IMR-90 (cell line): ENCODE measurements at regions not wholly inside any gene's neighbourhood (a gene's known extent, or its start where the extent isn't known, plus 50 kb on each side); places are given as distances from the start of the nearest gene placed in this dataset.

Source experiments
- ATAC-seq: fragments of 200-7000 bp; cut with Tn5 transposase; 2 replicates; pipeline ENCODE4 v1.9.1; 2020; ENCODE audit warnings: low read depth, mild to moderate bottlenecking, moderate library complexity
- BruUV-seq: library from RNA; stranded (reverse); fragments of 400-500 nt; replicated peaks from 2 replicates; lab custom pipeline; 2021; lab: Mats Ljungman, UMichigan
- CTCF ChIA-PET: fragments of 300-600 bp; formaldehyde crosslinking; extraction: SDS; loops from one replicate; lab custom pipeline; 2021; ENCODE audit warnings: antibody characterized with exemption; lab: Yijun Ruan, JAX
- POLR2A ChIA-PET: fragments of 300-600 bp; sonication (Branson Sonifier 250); formaldehyde crosslinking; loops from one replicate; lab custom pipeline; 2022; ENCODE audit warnings: antibody characterized with exemption; ENCODE audit not compliant: unreplicated experiment; lab: Charles Lee
- DNase-seq: peaks from one replicate; pipeline ENCODE4 v3.0.0; 2013
- H2AFZ ChIP-seq: replicated peaks from 2 replicates; pipeline ENCODE3; 2013; ENCODE audit warnings: low read length, mild to moderate bottlenecking; ENCODE audit not compliant: poor library complexity
- H2AK5ac ChIP-seq: 2 replicates; pipeline ENCODE4 v1.6.1; 2013; ENCODE audit warnings: low read depth, low read length, inconsistent platforms
- H2AK9ac ChIP-seq: replicated peaks from 2 replicates; pipeline ENCODE3; 2013; ENCODE audit warnings: mild to moderate bottlenecking, low read depth, low read length, moderate library complexity; ENCODE audit not compliant: poor library complexity
- H2BK120ac ChIP-seq: 2 replicates; pipeline ENCODE4 v1.6.1; 2013; ENCODE audit warnings: low read depth, low read length, inconsistent platforms
- H2BK15ac ChIP-seq: 3 replicates; pipeline ENCODE4 v1.6.1; 2013; ENCODE audit warnings: low read depth, low read length, inconsistent platforms
- H2BK20ac ChIP-seq: 2 replicates; pipeline ENCODE4 v1.6.1; 2013; ENCODE audit warnings: low read depth, mild to moderate bottlenecking, inconsistent platforms, low read length, moderate library complexity
- H2BK5ac ChIP-seq: 2 replicates; pipeline ENCODE4 v1.6.1; 2013; ENCODE audit warnings: mild to moderate bottlenecking, low read depth, low read length, inconsistent platforms; ENCODE audit not compliant: poor library complexity, severe bottlenecking
- H3K14ac ChIP-seq: replicated peaks from 2 replicates; pipeline ENCODE4 v1.6.1; 2013; ENCODE audit warnings: low read depth, low read length, inconsistent platforms
- H3K18ac ChIP-seq: 2 replicates; pipeline ENCODE4 v1.6.1; 2013; ENCODE audit warnings: low read depth, low read length, control low read depth
- H3K23ac ChIP-seq: 2 replicates; pipeline ENCODE4 v1.6.1; 2013; ENCODE audit warnings: low read depth, low read length, inconsistent platforms
- H3K27ac ChIP-seq: 2 replicates; pipeline ENCODE4 v1.5.1; 2013; ENCODE audit warnings: mild to moderate bottlenecking, control low read depth, low read length; ENCODE audit not compliant: insufficient read depth
- H3K27me3 ChIP-seq: 2 replicates; pipeline ENCODE4 v1.6.1; 2013; ENCODE audit warnings: low read length; ENCODE audit not compliant: control insufficient read depth, insufficient read depth
- H3K36me3 ChIP-seq: 2 replicates; pipeline ENCODE4 v1.6.1; 2013; ENCODE audit warnings: low read length, mixed read lengths; ENCODE audit not compliant: control insufficient read depth, insufficient read depth
- H3K4ac ChIP-seq: 2 replicates; pipeline ENCODE4 v1.6.1; 2013; ENCODE audit warnings: low read depth, low read length, inconsistent platforms
- H3K4me1 ChIP-seq: 2 replicates; pipeline ENCODE4 v1.6.1; 2013; ENCODE audit warnings: low read length, mixed read lengths; ENCODE audit not compliant: control insufficient read depth, insufficient read depth
- H3K4me2 ChIP-seq: 2 replicates; pipeline ENCODE4 v1.6.1; 2013; ENCODE audit warnings: low read depth, mild to moderate bottlenecking, control low read depth, low read length, moderate library complexity
- H3K4me3 ChIP-seq: 2 replicates; pipeline ENCODE4 v1.5.1; 2013; ENCODE audit warnings: low read depth, mild to moderate bottlenecking, control low read depth, low read length, moderate library complexity; ENCODE audit not compliant: insufficient read depth
- H3K56ac ChIP-seq: 2 replicates; pipeline ENCODE4 v1.6.1; 2013; ENCODE audit warnings: low read length, inconsistent platforms; ENCODE audit not compliant: insufficient read depth; ENCODE audit errors: extremely low read depth
- H3K79me1 ChIP-seq, 2 experiments: 2 replicates each; pipeline ENCODE4 v1.6.1; 2013; ENCODE audit warnings: low read length in 2 of 2, inconsistent platforms in 1 of 2, low read depth in 1 of 2
- H3K9ac ChIP-seq: 2 replicates; pipeline ENCODE4 v1.6.1; 2013; ENCODE audit warnings: low read depth, low read length, control low read depth
- H3K9me1 ChIP-seq: 2 replicates; pipeline ENCODE4 v1.6.1; 2013; ENCODE audit warnings: low read length, inconsistent platforms; ENCODE audit not compliant: insufficient read depth
- H3K9me3 ChIP-seq: 2 replicates; pipeline ENCODE4 v1.6.1; 2013; ENCODE audit warnings: low read length; ENCODE audit not compliant: control insufficient read depth, insufficient read depth
- H4K20me1 ChIP-seq: 2 replicates; pipeline ENCODE4 v1.6.1; 2013; ENCODE audit warnings: low read length, inconsistent platforms; ENCODE audit not compliant: insufficient read depth
- H4K5ac ChIP-seq: 2 replicates; pipeline ENCODE4 v1.6.1; 2013; ENCODE audit warnings: mild to moderate bottlenecking, low read depth, low read length, control low read depth
- H4K8ac ChIP-seq, 2 experiments: 2 replicates each; pipeline ENCODE4 v1.6.1; 2013; ENCODE audit warnings: low read depth in 2 of 2, low read length in 2 of 2, control low read depth in 1 of 2, inconsistent platforms in 1 of 2
- H4K91ac ChIP-seq: 2 replicates; pipeline ENCODE4 v1.6.1; 2013; ENCODE audit warnings: low read depth, low read length, inconsistent platforms; ENCODE audit not compliant: insufficient read depth
- BHLHE40 ChIP-seq: fragments of 150-350 bp; IDR thresholded peaks from 2 replicates; pipeline ENCODE4 v1.6.1; 2016; ENCODE audit warnings: mild to moderate bottlenecking, low read depth, low read length
- CEBPB ChIP-seq: IDR thresholded peaks from 2 replicates; pipeline ENCODE4 v1.6.1; 2012; ENCODE audit warnings: low read depth, low read length, improper control_type of control experiment
- CHD1 ChIP-seq: IDR thresholded peaks from 2 replicates; pipeline ENCODE4 v1.6.1; 2012; ENCODE audit warnings: low read depth, low read length, improper control_type of control experiment
- FOS ChIP-seq: fragments of 150-350 bp; IDR thresholded peaks from 2 replicates; pipeline ENCODE4 v1.6.1; 2016; ENCODE audit warnings: low read depth, low read length
- MAFK ChIP-seq: IDR thresholded peaks from 2 replicates; pipeline ENCODE4 v1.6.1; 2012; ENCODE audit warnings: low read depth, low read length, improper control_type of control experiment
- MAZ ChIP-seq: IDR thresholded peaks from 2 replicates; pipeline ENCODE4 v1.6.1; 2012; ENCODE audit warnings: low read depth, mild to moderate bottlenecking, low read length, improper control_type of control experiment, moderate library complexity, borderline replicate concordance
- MXI1 ChIP-seq: IDR thresholded peaks from 2 replicates; pipeline ENCODE4 v1.6.1; 2012; ENCODE audit warnings: low read depth, mild to moderate bottlenecking, low read length, moderate library complexity, borderline replicate concordance
- NFE2L2 ChIP-seq: fragments of 150-350 bp; IDR thresholded peaks from 2 replicates; pipeline ENCODE4 v1.6.1; 2016; ENCODE audit warnings: low read depth, mild to moderate bottlenecking, low read length
- POLR2A ChIP-seq: IDR thresholded peaks from 2 replicates; pipeline ENCODE4 v1.6.1; 2012; ENCODE audit warnings: mild to moderate bottlenecking, low read depth, low read length
- RAD21 ChIP-seq: IDR thresholded peaks from 2 replicates; pipeline ENCODE4 v1.6.1; 2012; ENCODE audit warnings: low read length, improper control_type of control experiment
- RCOR1 ChIP-seq: IDR thresholded peaks from 2 replicates; pipeline ENCODE4 v1.6.1; 2012; ENCODE audit warnings: mild to moderate bottlenecking, low read length, improper control_type of control experiment; ENCODE audit not compliant: insufficient replicate concordance
- RFX5 ChIP-seq: IDR thresholded peaks from 2 replicates; pipeline ENCODE4 v1.8.0; 2012; ENCODE audit warnings: low read depth, mild to moderate bottlenecking, low read length, moderate library complexity
- SMC3 ChIP-seq: fragments of 150-350 bp; IDR thresholded peaks from 2 replicates; pipeline ENCODE4 v1.6.1; 2016; ENCODE audit warnings: low read depth, mild to moderate bottlenecking, antibody characterized with exemption, low read length, moderate library complexity
- WGBS, 2 experiments: methylation state at CpG; one replicate each; pipeline versions ENCODE4 v1.1.5 to v1.1.7; 2013; ENCODE audit warnings: missing lambda C conversion rate in 2 of 2; ENCODE audit not compliant: insufficient read length in 1 of 2; ENCODE audit errors: extremely low coverage in 2 of 2; 5-methylcytosine and 5-hydroxymethylcytosine counted together
- dilution Hi-C: fragments of 300-500 bp; cut with HindIII; formaldehyde crosslinking; loops from one replicate; pipeline ENCODE4 v1.14.3; 2018; ENCODE audit warnings: low sequenced_read_pairs; ENCODE audit not compliant: unreplicated experiment
- in situ Hi-C: fragments of 300-500 bp; cut with MboI; formaldehyde crosslinking; loops from 3 replicates; pipeline ENCODE4 v1.14.3; 2019; ENCODE audit warnings: low sequenced_read_pairs, inconsistent platforms, mixed read lengths
- intact Hi-C: fragments of 100-400 bp; cut with micrococcal nuclease; formaldehyde crosslinking; loops from 2 replicates; pipeline ENCODE4 v1.10.0; 2022
- TF ChIP-seq, protein P1 (sequence below): fragments of 150-350 bp; IDR thresholded peaks from 2 replicates; pipeline ENCODE4 v1.6.1; 2016; ENCODE audit warnings: low read depth, mild to moderate bottlenecking, low read length, moderate library complexity, borderline replicate concordance
- TF ChIP-seq, protein P2 (sequence below): conservative IDR thresholded peaks from 2 replicates; pipeline ENCODE4 v1.5.1; 2012; ENCODE audit warnings: mild to moderate bottlenecking, low read depth, low read length, improper control_type of control experiment
- TF ChIP-seq, protein P3 (sequence below): fragments of 150-350 bp; IDR thresholded peaks from 2 replicates; pipeline ENCODE4 v1.6.1; 2017; ENCODE audit warnings: mild to moderate bottlenecking, antibody characterized with exemption, low read length, low read depth

DNA sequence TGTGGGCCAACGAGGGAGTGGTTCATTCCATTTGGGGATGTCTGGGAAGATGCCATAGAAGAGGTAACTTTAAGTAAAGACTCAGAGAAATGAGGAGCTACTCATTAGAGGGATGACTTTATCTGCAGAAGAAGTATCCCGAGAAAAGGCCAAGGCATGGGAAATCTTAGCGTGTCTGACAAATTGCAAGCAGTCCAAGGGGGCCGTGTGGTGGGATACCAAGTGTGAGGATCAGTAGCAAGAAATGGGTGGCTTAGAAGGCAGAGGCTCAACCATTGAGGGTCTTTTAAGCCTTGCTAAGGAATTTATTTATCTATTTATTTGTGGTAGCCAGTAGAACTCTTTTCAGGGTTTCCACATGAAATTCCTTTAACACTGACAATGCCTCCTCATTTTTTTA lies 436.4 kb downstream of the RNF144A start:
- intact Hi-C loops: no loop called here
- no peak for TF ChIP-seq RCOR1
- TF ChIP-seq, protein P1, sequence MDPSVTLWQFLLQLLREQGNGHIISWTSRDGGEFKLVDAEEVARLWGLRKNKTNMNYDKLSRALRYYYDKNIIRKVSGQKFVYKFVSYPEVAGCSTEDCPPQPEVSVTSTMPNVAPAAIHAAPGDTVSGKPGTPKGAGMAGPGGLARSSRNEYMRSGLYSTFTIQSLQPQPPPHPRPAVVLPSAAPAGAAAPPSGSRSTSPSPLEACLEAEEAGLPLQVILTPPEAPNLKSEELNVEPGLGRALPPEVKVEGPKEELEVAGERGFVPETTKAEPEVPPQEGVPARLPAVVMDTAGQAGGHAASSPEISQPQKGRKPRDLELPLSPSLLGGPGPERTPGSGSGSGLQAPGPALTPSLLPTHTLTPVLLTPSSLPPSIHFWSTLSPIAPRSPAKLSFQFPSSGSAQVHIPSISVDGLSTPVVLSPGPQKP: no peak
- no peak for TF ChIP-seq MAZ
- TF ChIP-seq RAD21: no peak
- TF ChIP-seq, protein P2, sequence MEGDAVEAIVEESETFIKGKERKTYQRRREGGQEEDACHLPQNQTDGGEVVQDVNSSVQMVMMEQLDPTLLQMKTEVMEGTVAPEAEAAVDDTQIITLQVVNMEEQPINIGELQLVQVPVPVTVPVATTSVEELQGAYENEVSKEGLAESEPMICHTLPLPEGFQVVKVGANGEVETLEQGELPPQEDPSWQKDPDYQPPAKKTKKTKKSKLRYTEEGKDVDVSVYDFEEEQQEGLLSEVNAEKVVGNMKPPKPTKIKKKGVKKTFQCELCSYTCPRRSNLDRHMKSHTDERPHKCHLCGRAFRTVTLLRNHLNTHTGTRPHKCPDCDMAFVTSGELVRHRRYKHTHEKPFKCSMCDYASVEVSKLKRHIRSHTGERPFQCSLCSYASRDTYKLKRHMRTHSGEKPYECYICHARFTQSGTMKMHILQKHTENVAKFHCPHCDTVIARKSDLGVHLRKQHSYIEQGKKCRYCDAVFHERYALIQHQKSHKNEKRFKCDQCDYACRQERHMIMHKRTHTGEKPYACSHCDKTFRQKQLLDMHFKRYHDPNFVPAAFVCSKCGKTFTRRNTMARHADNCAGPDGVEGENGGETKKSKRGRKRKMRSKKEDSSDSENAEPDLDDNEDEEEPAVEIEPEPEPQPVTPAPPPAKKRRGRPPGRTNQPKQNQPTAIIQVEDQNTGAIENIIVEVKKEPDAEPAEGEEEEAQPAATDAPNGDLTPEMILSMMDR: no peak
- TF ChIP-seq RFX5: no peak
- no peak for TF ChIP-seq BHLHE40
- TF ChIP-seq MAFK: no peak
- TF ChIP-seq FOS: no peak
- no peak for TF ChIP-seq MXI1
- TF ChIP-seq SMC3: no peak
- TF ChIP-seq NFE2L2: no peak
- no peak for TF ChIP-seq CEBPB
- no peak for TF ChIP-seq CHD1
- no peak for TF ChIP-seq POLR2A
- TF ChIP-seq, protein P3, sequence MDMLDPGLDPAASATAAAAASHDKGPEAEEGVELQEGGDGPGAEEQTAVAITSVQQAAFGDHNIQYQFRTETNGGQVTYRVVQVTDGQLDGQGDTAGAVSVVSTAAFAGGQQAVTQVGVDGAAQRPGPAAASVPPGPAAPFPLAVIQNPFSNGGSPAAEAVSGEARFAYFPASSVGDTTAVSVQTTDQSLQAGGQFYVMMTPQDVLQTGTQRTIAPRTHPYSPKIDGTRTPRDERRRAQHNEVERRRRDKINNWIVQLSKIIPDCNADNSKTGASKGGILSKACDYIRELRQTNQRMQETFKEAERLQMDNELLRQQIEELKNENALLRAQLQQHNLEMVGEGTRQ: no peak
- WGBS, 2 experiments: 83% methylated on average over 2 of the region's 4 CpGs; no CpG with 5 or more reads in 1 of the 2 experiments
- peaks cover 27% of the 10 kb centered on the region for H3K9me3 ChIP-seq
- no peak overlapping the region for H3K18ac ChIP-seq
- H3K56ac ChIP-seq: no peak overlapping the region
- BruUV-seq: no TSS peak
- dilution Hi-C loops: no loop called here
- H4K5ac ChIP-seq: no peak overlapping the region
- no peaks in the 10 kb centered on the region for H3K9me1 ChIP-seq
- H2BK20ac ChIP-seq: no peak overlapping the region
- no peak overlapping the region for H3K4me2 ChIP-seq
- no peaks in the 10 kb centered on the region for H3K27me3 ChIP-seq
- no peak overlapping the region for H2AK5ac ChIP-seq
- H4K91ac ChIP-seq: no peak overlapping the region
- H2AK9ac ChIP-seq: no peak overlapping the region
- ChIA-PET POLR2A (no interaction called here), CTCF (no interaction called here)
- H2BK15ac ChIP-seq: no peak overlapping the region
- no peak overlapping the region for H2BK120ac ChIP-seq
- in situ Hi-C loops: no loop called here
- no peak overlapping the region for H3K4ac ChIP-seq
- H3K27ac ChIP-seq: no peak overlapping the region
- H4K8ac ChIP-seq: no peak overlapping the region
- no peak overlapping the region for H3K23ac ChIP-seq
- H4K20me1 ChIP-seq: no peaks in the 10 kb centered on the region
- DNase-seq (no peak), ATAC-seq (no peak)
- H3K14ac ChIP-seq: no peak overlapping the region
- H3K36me3 ChIP-seq: no peaks in the 10 kb centered on the region
- no peak overlapping the region for H2AFZ ChIP-seq
- no peak overlapping the region for H3K4me3 ChIP-seq
- H3K9ac ChIP-seq: no peak overlapping the region
- H3K4me1 ChIP-seq: no peaks in the 10 kb centered on the region
- no peak overlapping the region for H2BK5ac ChIP-seq
- no peaks in the 10 kb centered on the region for H3K79me1 ChIP-seq
